NCI-H2227 treated with DMSO at 0.1 percent for 48 hours (cell line): ENCODE measurements at regions not wholly inside any gene's neighbourhood (a gene's known extent, or its start where the extent isn't known, plus 50 kb on each side); places are given as distances from the start of the nearest gene placed in this dataset.
"Not testable (repeated sequence)": the region's sequence is repeated elsewhere in the genome, so short reads cannot be mapped to it uniquely, and the experiment has no call there.

Source experiments
- DNase-seq: peaks from one replicate; lab custom pipeline; 2025; lab: John Stamatoyannopoulos, UW

DNA sequence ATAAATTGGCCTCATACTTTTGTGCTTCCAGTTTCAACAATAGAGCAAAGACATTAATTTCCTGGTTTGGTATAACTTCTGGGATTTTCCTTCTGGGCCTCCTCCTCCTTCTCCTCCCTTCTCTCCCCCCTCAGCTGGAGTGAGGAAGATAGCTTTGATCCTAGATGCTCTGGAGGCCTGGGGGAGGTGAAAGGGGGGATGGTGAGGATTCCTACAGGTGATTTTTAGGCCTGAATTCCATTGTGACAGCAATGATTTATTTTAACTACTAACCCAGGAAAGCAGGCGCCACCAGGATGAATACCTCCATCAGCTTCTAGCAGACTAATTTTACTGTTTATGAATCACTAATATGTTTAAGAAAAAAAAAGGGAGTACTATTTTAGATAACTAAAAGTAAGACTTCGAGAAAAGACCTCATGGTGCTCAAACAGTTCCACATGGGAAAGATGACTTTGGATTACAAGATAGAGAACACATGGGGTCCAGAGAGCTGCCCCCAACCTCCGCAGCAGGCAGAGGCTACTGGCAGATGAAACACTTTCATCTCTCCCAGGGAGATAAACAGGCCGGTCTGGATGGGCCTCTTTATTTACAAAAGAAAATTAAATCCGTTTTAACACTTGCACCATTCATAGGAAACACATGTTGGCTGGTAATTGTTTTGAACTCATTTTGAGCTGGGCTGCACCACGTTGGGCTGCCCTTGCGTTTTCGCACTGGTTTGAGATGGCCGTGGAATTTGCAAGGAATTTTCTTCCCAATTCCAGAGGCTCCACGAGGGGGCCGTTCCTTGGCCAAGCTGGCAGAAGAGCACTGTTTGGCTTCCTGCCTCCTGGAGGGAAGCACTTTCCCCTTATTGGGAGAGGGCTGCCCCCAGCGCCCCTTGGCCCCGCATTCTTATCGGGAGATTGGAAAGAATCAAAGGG, 125.1 kb upstream of the STX18 start:
- DNase-seq, result no peak

DNA sequence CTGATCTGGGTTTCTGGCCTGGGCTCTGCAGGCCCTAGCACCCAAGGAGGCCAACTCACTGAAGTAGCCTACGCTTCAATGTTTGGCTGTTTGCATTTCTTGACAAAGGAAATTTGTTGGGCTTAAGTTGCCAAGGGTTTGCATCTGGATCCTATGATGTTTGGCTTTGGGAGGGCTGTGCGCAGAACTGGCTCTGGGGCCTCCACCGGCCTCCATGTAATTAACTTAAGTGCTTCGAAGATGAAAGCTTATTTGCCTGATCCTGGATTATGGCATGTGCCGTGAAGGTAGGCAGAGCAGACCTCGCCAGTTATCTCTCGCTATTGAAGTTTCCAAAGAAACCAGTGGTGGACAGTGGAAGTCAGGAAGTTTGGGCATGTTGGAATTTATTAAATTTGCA, 124.3 kb upstream of the STX18 start:
- DNase-seq, result no peak

DNA sequence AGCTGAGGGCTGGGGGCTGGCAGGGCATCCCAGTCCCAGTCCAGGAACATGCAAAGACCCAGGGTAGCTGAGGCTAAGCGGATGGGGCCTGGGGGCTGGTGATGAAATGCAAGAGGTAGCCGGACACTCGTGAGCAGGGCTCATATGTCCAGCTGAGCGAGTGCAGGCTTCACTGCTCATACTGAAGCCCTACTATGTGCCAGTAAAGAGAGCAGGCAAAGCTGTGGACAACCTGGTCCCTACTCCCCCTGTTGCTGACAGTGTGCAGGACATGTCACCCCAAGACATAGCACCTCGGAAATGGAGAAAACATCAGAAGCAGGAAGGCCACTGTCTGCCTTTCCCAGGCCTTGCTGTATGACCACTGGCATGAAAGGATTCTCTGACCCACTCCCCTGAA, 122.4 kb upstream of the STX18 start:
- no peak for DNase-seq

DNA sequence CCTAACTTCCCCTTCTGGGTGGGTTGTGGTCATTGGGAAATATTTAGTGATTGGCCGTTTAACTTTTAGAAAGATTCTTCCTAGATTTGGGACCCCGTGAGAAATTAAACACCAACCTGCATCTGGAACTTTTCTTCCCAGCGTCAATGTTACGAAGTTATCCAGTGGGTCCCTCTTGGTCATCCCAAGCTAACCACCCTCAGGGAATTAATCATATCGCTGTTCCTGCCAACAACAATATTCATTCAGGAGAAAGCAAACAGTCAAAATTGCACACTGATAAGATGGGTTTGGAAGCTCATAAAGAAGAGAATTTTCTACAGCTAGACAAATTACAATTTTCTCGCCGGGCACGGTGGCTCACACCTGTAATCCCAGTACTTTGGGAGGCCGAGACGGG, 121.2 kb upstream of the STX18 start:
- no peak for DNase-seq

DNA sequence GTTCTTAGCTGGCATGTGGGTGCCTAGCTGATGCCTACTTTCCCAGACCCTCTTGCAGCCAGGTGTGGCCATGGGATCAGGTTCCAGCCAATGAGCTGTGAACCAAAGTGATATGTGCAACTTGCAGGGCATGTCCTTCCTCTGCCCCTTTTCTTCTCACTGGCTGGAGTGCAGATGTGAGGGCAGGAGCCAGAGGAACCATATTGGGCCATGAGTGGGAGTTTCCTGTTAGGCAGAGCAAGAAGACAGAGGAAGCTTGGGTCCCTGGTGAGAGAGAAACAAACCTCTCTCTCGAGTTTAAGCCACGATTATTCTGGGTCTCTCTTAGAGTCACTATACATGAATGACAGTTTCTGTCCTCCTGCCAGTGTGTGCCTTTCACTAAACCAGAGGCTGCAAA, 120.4 kb upstream of the STX18 start:
- DNase-seq, result no peak

DNA sequence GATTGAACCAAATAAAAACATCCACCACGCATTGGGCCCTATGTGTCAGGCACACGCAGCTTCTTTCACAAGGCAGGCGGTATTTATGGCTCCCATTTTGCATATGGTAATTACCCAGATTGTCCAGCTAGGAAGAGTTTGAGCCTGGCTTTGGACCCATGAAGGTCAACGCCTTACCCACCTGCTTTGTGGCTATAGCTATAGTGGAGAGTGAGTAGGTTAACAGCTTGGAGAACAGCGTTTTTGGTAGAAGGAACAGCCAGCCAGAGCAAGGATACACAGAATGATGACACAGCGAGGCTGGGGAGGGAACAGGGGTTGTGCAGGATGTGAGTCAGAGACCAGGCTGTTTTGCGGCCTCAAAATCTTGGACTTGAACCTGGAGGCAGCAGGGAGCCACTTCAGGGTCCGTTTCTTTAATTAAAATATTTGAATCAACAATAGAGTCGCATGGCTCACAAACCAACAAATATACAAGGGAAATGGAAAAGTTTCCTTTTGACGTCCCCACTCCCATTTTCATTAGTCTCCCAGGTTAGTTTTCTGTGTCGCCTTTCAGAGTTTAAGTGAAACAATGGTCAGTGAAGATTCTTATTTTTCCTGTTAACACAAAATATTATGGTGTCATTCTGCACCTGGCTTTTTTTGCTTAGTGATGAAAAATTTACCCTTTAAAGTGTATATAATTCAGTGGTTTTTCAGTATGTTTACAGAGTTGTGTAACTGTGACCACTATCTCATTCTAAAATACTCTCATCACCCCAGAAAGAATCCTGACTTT, 118.2 kb upstream of the STX18 start:
- DNase-seq, result no peak

DNA sequence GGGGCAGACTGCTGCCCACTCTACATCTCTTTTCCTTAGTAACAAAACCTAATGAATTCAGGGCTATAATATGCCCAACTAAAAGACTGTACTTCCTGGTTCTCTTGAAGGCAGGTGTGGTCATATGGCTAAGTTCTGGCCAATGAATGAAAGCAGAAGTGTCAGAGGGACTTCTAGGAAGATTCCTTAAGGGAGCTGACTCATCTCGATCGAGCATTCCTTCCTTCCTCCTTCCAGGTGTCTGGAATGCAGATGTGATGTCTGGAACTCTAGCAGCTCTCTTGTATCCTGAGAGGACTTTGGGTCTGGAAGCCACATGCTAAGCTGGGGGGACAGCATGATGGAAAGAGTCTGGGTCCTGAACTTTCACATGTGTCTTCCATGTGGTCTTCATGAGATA, 116.2 kb upstream of the STX18 start:
- DNase-seq, result no peak

DNA sequence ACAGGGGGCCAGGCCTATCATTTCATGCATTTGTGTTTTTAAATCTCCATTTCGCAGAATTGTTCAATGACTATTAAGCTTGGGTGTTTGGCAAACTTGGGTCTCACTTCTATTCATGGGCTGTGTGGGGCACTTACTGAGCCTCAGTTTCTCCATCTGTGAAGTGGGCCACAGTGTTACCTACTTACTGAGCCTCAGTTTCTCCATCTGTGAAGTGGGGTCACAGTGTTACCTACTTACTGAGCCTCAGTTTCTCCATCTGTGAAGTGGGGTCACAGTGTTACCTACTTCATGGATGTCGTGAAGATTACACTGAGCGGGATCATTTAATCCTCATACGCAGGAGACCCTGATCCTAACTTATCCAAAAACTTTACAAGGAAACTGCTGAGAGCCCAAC, 115.1 kb upstream of the STX18 start:
- no peak for DNase-seq

DNA sequence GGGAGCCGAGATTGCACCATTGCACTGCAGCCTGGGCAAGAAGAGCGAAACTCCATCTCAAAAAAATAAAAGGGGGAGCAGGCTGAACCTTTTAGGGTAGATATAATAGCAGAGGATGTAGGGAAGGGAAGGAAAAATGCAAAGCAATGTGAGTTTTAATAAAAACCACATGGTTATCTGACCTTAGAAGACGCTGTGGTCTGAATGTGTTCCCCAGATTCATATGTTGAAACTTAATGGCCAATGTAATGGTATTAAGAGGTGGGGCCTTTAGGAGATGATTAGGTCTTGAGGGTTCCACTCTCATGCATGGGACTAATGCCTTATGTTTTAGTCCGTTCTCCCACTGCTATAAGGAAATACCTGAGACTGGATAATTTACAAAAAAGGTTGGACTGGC, 114.1 kb upstream of the STX18 start:
- no peak for DNase-seq

DNA sequence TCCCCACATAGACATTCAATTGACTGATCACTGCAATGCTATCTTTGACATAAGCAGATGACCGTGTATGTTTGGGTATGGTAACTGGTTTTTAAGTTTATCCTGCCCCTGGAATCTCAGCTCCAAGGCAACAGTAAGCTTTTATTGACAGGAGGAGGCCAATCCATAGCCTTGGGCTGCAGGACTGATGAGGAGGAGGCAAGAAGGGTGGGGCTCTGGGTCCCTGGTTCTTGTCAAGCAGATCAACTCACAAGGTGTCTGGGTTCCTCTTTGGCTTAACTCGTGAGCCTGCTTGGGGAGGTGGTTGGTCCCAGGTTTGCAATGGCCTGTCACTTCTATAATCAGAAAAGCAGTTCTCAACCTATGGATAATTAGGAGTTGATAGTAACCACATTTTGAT, 113.2 kb upstream of the STX18 start:
- DNase-seq, result no peak

DNA sequence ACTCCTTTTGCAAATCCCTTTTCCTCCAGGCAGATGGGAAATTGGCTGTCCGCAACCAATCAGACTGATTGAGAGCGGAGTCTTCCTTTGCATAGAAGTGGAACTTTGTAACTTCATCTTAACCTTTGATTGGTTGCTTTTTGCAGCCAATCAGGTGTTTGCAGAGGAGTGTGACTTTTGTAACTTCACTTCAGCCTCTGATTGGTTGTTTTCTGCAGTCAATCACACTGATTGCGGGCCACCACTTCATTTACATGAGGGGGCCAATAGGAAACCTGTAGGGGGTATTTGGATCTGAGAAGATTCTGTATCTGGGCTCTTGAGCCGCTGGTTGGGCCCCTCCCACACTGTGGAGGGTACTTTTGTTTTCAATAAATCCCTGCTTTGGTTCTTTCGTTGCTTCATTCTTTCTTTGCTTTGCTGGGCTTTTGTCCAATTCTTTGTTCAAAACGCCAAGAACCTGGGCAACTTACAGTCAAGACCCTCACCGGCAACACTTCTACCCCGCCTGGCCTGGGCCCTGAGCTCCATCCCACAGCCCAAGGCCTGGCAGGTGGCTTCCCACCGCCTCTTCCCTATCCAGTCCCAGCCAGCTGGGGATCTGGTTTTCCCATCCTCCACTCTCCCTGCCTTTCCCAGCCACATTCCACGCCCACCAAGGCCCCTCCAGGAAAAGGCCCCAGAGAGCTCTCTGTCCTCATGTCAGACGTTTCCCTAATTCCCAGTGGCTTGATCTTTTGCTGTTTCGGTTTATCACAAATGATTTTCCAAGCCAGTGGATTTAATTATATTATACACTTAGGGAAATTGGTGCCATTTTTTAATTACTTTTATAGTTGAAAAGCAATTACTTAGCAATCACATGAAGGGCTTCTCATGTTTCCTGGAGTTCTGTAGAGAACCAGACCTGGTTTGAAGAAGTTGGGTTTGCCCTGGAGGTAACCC, 110.2 kb upstream of the STX18 start:
- DNase-seq, result no peak

DNA sequence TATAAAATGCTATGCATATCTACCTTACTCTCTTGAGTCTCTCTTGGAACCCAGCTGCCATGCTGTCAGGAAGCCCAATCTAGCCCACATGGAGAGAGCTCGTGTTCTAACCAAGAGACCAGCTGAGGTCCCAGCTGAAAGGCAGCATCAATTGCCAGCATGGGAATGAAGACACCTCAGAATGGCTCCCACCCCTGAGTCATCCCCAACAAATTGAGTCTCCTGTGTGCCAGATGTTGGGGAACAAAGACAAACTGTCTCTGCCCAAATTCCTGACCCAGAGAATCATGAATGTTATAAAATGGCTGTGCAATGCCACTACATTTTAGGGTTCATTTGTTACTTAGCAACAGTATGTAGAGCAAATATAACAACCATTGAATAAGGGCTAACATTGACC, 105.2 kb upstream of the STX18 start:
- no peak for DNase-seq

DNA sequence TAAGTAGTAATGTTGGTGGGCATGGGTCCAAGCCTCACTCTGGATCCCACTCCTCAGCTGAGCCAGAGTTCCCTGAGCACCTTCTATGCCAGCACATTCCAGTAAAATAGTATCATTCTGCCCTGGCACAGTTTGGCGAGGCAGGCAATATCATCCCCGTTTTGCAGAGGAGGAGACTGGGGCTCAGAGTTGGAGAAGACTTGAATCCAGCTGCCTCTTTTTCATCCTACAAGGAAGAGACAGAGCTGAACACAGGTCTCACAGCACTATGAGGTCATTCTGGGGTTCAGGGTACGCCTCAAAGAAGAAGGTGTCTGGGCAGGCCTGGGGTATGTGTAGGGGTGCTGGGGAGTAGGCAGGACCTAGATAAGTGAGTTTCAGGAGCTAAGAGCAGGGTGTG, 103.9 kb upstream of the STX18 start:
- no peak for DNase-seq

DNA sequence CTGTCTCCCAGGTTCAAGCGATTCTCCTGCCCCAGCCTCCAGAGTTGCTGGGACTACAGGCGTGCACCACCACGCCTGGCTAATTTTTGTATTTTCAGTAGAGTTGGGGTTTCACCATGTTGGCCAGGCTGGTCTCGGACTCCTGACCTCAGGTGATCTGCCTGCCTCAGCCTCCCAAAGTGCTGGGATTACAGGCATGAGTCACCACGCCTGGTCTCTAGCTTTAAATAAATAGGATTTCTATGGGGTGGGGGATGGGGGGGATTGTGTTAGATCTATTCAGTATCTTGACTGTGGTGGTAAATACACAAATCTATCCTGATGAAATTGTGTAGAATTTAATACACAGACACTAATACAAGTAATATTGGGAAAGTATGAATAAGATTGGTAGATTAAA, 102.4 kb upstream of the STX18 start:
- DNase-seq, result not testable (repeated sequence)

DNA sequence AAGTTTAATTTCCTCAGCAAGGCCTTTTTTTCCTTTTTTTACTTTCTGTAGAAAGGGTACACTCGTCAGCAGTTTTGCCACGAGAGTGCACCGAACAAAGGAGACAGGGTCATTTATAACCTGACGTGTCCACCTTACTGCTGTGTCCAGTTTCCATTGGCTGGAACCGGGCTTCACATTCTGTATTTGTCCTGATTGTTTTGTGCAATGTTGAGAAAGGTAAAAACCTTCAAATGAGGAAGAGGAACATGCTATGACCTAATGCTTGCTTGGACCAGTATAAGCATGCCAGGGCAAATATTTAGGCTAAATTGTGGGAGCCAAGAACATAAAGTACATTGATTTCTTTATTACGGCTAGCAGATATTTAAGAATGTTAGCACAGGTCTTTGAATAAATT, 101.9 kb upstream of the STX18 start:
- not testable (repeated sequence) for DNase-seq

DNA sequence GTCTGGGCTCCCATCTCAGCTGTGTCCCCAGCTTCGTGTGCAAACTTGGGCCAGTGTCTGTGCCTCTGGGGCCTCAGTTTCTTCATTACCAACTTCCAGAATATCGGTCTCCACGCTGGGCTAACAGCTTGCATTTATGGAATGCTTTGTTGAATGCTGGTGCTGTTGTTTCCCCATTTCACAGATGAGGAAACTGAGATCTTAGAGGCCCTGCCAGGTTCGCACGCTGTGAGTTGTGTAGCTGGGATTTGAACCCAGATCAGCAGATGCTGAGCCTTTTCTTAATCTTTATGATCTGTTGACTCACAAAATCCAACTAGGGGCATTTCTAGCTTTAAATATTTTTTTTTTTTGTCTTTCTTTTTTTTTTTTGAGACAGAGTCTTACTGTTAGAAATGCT, 101.5 kb upstream of the STX18 start:
- no peak for DNase-seq

DNA sequence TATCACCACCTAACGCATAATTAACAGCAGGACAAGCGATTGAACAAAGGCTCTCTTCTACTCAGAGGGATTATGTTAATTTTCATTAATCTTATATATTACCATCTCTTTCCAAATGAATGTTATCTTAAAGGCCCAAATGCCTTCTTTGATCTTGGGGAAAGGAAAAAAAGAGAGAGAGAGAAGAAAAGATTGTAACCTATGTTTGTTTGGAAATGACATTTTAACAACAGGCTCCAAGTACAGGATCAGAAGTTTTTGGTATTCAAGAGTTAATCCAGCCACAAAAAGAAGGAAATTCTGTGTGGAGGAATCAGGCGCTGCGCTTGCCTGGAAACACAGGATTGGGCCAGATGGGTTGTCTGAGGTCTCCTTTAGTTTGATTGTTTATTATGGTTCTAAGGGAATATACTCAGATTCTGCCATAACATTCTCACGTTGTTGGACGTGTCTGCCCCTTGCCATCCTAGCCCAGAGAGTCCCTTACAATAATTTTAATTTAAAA, 100.7 kb upstream of the STX18 start:
- no peak for DNase-seq

DNA sequence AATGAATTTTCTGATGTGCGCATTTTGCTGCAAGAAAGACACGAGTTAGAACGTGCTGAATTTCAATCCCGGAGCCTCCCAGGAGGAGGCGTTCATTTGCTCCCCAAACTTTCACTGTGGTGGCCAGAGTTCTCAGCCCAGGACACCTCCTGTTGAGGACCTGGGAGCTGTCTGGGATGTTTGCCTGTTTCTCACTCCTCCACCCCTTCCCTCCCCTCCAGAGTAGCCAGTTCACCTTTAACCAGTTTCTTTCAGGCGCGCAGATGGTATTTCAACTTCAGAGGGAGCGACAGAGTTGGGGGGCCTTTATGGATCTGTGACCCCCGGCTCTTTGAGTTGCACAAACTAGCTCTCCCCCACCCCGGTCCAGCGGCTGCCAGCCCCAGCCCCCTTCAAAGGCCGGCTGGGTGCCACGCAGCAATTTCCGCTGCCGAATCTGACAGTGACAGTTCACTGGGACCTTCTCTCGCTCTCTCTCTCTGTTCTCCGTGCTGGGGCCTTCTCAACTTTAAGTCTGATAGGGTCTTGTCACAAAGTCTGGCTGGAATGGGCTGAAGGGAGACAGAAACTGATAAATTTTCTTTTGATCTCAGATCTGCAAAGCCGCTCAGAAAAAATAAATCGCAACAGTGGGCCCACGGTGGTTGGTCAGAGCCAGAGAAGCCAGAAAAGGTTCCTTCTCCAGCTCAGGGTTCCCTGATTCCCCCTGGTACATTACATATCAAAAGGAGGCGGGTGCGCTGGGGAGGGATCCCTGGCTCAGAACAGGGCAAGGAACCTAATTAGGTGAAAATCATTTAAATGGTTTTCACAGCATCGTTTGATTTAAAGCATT, 100.0 kb upstream of the STX18 start:
- no peak for DNase-seq

DNA sequence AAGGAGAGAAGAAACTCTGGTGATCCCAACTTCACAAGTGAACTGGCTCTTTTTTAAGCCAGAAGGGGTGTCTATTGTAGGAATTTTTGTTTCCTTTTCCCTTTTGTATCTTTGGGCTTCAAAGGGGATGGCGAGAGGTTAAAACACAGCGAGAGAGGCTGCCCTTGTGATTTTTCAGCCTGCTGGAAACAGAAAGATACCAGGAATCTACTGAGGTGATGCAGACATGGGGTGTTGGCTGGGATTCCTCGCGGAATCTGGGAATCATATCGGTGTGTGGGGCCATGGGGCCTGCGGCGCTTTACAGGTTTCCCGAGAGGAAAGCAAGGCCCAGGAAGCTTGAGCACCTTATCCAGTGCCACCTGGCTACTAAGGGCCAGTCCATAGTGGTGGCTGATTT, 99.4 kb upstream of the STX18 start:
- DNase-seq, result no peak

DNA sequence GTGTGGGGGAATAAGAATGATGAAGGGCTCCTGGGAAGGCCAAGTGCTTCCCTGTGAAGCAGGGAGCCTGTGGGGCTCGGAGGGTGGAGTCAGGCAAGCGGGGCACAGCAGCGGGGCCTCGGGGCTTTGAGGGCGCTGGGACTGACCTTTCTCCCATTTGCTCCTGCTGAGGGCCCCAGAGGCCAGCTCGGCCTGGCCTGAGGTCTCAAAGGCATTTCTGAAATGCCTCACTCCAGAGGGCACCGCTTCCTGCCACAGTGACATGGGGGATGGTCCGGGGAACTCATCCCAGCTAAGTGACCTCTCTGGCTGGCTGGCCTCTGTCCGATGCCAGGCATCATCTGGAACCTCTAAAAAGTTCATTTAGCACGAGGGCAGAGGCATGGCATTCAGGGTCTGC, 98.8 kb upstream of the STX18 start:
- no peak for DNase-seq

DNA sequence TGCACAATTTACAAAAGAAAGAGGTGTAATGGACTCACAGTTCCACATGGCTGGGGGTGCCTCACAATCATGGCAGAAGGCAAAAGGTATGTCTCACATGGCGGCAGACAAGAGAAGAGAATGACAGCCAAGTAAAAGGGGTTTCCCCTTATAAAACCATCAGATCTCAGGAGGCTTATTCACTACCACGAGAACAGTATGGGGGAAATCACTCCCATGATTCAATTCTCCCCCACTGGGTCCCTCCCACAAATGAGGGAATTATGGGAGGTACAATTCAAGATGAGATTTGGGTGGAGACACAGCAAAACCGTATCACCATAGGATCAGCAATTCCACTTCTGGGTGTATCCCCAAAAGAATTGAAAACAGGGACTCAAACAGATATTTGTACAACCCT, 97.5 kb upstream of the STX18 start:
- no peak for DNase-seq
